ENCODE measurements at regions not wholly inside any gene's neighbourhood (a gene's known extent, or its start where the extent isn't known, plus 50 kb on each side); places are given as distances from the start of the nearest gene placed in this dataset.

DNA sequence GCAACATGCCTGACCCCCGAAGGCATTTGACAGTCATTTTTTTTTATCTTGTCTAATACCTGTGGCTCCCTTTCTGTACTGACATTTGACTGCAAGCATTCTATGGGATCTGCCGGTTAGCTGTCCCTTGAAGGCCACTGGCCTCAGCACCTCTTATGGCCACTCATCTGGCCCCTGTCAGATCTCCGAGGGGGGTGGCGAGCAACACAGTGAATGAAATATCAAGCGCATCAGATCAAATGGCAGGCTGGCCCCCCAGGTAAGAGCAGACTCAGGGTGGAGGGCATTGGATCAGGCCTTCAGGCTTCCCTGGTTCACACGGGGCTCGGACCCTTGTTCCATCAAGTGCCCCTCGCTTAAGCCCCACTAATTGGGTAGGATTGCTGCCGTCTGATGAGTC, 199.6 kb upstream of the MKI67 start:
- TF ChIP-seq, protein P1, sequence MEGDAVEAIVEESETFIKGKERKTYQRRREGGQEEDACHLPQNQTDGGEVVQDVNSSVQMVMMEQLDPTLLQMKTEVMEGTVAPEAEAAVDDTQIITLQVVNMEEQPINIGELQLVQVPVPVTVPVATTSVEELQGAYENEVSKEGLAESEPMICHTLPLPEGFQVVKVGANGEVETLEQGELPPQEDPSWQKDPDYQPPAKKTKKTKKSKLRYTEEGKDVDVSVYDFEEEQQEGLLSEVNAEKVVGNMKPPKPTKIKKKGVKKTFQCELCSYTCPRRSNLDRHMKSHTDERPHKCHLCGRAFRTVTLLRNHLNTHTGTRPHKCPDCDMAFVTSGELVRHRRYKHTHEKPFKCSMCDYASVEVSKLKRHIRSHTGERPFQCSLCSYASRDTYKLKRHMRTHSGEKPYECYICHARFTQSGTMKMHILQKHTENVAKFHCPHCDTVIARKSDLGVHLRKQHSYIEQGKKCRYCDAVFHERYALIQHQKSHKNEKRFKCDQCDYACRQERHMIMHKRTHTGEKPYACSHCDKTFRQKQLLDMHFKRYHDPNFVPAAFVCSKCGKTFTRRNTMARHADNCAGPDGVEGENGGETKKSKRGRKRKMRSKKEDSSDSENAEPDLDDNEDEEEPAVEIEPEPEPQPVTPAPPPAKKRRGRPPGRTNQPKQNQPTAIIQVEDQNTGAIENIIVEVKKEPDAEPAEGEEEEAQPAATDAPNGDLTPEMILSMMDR (IDR thresholded peaks at IDR 0.05; ENCODE audit: extremely low read depth, missing control alignments): no peak
- DNase-seq (ENCODE audit: low spot score): no peak

DNA sequence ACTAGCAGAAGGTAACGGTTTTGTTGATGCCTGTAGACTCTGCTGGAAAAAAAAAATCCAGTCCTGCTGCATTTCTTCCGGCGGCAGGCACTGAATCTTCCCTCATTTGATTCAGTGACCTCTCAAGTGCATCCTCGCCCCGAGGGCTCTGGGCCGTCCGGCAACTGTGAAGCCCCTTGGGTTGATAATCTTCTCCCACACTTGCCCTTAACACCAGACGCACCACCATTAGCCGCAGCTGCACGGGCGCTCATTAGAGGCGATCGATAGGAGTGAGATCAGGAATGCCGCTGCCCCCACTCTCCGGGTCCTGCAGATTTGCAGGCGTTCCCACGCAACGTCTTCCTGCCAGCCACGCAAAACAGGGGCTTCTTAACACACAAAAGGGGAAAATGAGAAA, 200.0 kb upstream of the MKI67 start:
- no peak for DNase-seq (ENCODE audit: low spot score)
- TF ChIP-seq, protein P1 (IDR thresholded peaks at IDR 0.05; ENCODE audit: extremely low read depth, missing control alignments): no peak

DNA sequence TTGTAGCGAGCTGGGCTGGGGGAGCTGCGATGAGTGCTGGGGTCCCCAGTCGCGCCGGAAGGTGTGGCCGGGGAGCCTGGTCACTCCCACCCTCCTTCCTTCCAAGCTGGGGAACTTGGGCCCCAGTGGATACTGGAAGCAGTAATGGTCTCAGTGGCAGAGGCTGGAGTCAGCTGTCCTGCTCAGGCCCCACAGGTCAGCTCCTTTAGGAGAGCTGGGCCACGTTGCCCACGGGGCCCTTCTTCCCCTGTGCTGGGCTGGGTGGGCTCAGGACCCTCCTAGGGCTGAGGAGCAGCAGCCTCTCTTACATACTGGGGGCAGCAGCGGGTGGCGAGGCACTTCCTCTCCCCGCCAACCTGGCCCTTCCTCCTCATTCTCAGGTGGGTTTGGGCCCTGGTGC, 200.6 kb upstream of the MKI67 start:
- TF ChIP-seq, protein P1 (IDR thresholded peaks at IDR 0.05; ENCODE audit: extremely low read depth, missing control alignments): no peak
- DNase-seq (ENCODE audit: low spot score): no peak

DNA sequence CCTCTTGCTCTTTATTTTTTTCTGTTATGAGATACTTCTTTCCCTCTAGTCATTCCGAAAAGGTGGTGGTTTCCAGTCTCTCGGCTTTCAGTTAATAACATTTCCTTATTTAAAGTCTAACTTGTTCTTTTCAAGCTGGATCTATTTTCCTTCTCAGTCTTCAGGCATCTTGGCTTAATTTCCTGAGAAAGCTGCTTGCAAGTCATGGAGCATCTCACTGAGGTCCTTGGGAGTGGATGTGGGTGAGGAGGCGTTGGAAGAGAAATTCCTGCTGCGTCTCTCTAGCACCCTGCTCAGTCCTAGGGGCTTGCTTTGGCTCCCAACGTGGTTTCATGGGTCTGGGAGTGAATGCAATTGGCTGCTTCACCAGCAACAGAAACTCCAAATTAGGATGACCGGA, 210.2 kb upstream of the MKI67 start:
- TF ChIP-seq, protein P1 (IDR thresholded peaks at IDR 0.05; ENCODE audit: extremely low read depth, missing control alignments): no peak
- DNase-seq (ENCODE audit: low spot score): no peak

DNA sequence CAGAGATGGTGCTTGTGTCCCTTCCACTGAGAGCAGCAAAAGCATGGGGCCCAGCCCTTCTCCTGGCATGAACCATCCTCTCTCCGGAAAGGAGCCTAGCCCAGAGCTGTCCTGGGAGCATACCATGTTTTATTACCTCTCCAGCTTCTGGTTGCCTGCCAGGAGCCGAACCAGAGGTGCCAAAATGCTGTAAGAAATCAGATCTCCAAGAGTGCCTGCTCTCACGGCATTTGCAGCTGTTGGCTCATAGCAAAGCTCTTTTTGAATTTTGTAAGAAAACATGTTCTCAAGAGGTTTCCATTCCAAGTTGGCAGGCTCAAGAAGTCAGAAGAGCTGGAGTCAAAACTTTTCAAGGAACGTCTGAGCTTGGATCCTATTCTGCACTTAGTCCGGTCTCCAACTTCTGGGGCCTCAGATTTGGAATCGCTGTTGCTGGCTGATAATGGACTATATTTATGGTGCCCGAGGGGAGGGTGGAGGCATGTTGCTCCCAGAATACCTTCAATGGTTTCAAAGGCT, 211.7 kb upstream of the MKI67 start:
- no peak for DNase-seq (ENCODE audit: low spot score)

DNA sequence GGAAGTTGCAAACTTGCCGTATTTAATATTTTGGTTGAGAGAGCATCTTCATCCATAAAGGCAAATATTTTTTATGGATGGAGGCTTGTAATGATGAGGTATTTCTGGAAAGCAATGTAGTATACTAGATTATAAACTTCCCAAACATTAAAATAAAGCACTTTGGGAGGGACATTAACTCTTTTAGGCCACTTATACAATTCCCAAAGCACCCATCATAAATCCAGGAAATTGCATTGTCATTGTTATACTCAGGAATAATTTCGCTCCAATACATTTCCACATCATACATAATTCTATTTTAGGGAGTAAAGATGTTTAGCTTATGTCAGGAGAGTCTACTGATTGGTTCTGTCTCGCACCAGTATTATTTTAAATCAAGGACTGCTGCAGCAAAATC, 212.7 kb upstream of the MKI67 start:
- no peak for DNase-seq (ENCODE audit: low spot score)
- TF ChIP-seq, protein P1 (IDR thresholded peaks at IDR 0.05; ENCODE audit: extremely low read depth, missing control alignments): no peak

More for the DNA sequence above, 211.7 kb upstream of the MKI67 start:
- TF ChIP-seq, protein P1 (IDR thresholded peaks at IDR 0.05; ENCODE audit: extremely low read depth, missing control alignments): no peak

DNA sequence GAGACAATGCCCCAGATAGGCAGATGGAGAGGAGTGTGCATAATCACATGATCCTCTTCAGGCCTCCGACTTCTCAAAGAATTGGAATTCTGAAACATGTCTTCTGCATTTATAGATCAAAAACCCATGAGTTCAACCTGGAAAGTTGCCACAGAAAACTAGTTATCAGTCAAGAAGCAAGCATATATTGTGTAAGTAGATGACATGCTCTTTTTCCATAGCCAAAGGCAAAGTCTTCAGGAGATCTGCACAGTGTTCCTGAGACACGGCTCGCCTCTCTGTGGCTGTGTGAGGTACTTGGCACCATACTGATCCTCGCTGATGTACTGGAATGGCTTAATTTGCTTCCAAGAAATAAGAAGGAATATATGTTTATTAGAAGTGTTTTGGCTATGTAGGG, 213.5 kb upstream of the MKI67 start:
- TF ChIP-seq, protein P1 (IDR thresholded peaks at IDR 0.05; ENCODE audit: extremely low read depth, missing control alignments): no peak

More for the DNA sequence above, 213.5 kb upstream of the MKI67 start:
- no peak for DNase-seq (ENCODE audit: low spot score)
